Chondrocyte (in vitro differentiated cells): ENCODE measurements at regions not wholly inside any gene's neighbourhood (a gene's known extent, or its start where the extent isn't known, plus 50 kb on each side); places are given as distances from the start of the nearest gene placed in this dataset.

Experiments
- DNase-seq: peaks from one replicate; pipeline ENCODE4 v3.0.0; 2021; ENCODE audit warnings: mixed read lengths, low spot score
- H3K27ac Mint-ChIP-seq: one replicate; pipeline ENCODE4 v1.8.0; 2021; ENCODE audit warnings: mild to moderate bottlenecking, moderate library complexity, mixed read lengths; ENCODE audit not compliant: unreplicated experiment
- H3K27me3 Mint-ChIP-seq: 2 replicates; pipeline ENCODE4 v1.8.0; 2021; ENCODE audit warnings: low read depth, mixed read lengths
- H3K36me3 Mint-ChIP-seq: 2 replicates; pipeline ENCODE4 v1.8.0; 2021; ENCODE audit warnings: low read depth, mixed read lengths
- H3K4me1 Mint-ChIP-seq: 2 replicates; pipeline ENCODE4 v1.8.0; 2021; ENCODE audit warnings: low read depth, mild to moderate bottlenecking, mixed read lengths
- H3K4me3 Mint-ChIP-seq: one replicate; pipeline ENCODE4 v1.8.0; 2021; ENCODE audit warnings: mild to moderate bottlenecking, moderate library complexity, mixed read lengths; ENCODE audit not compliant: unreplicated experiment
- H3K9me3 Mint-ChIP-seq: 2 replicates; pipeline ENCODE4 v1.8.0; 2021; ENCODE audit warnings: low read depth, mixed read lengths
- CTCF ChIP-seq: fragments of 200-600 bp; sonication (generic); IDR thresholded peaks from 2 replicates; pipeline ENCODE4 v1.5.0; 2021; ENCODE audit warnings: antibody characterized with exemption, mild to moderate bottlenecking, moderate library complexity

GRCh38 chr22:48968201-48968959 lies 859.3 kb downstream of the BRD1 start:
- peak; percentile 62 for TF ChIP-seq CTCF
- peaks cover 7% of the 10 kb centered on the region for H3K9me3 Mint-ChIP-seq

DNA sequence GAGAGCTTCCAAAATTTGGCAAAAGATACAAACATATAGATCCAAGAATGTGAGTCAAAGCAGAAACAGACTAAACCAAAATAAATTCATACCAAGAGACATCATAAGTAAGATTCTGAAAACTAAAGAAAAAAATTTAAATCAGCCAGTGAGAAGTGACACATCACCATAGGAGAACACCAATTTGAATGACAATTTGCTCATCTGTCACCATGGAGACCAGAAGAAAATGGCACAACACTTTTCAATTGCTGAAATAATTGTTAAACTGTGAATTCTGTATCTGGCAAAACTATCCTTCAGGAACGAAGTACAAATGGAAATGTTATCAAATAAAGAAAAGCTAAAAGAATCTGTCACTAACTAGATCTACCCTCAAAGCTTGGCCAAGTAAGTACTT lies 864.3 kb downstream of the BRD1 start:
- no peak overlapping the region for H3K27ac Mint-ChIP-seq
- no peak for DNase-seq
- H3K36me3 Mint-ChIP-seq: no peaks in the 10 kb centered on the region
- no peak for TF ChIP-seq CTCF
- H3K4me3 Mint-ChIP-seq: no peak overlapping the region
- peaks cover 6% of the 10 kb centered on the region for H3K4me1 Mint-ChIP-seq
- H3K27me3 Mint-ChIP-seq: peaks cover 20% of the 10 kb centered on the region
- H3K9me3 Mint-ChIP-seq: peaks cover 7% of the 10 kb centered on the region

More at GRCh38 chr22:48968201-48968959, 859.3 kb downstream of the BRD1 start:
- peak; percentile 58 for DNase-seq
- no peak overlapping the region for H3K4me3 Mint-ChIP-seq
- H3K4me1 Mint-ChIP-seq: no peaks in the 10 kb centered on the region
- no peak overlapping the region for H3K27ac Mint-ChIP-seq
- peaks cover 30% of the 10 kb centered on the region for H3K27me3 Mint-ChIP-seq
- H3K36me3 Mint-ChIP-seq: no peaks in the 10 kb centered on the region

GRCh38 chr22:48961705-48962104 lies 866.0 kb downstream of the BRD1 start:
- no peak for DNase-seq
- H3K9me3 Mint-ChIP-seq: peaks cover 7% of the 10 kb centered on the region

GRCh38 chr22:48960980-48961660 lies 866.6 kb downstream of the BRD1 start:
- no peak for TF ChIP-seq CTCF
- Mint-ChIP-seq H3K36me3 (no peaks in the 10 kb centered on the region), H3K27me3 (peaks cover 9% of the 10 kb centered on the region), H3K27ac (no peak overlapping the region), H3K4me3 (no peak overlapping the region), H3K9me3 (peaks cover 7% of the 10 kb centered on the region), H3K4me1 (peaks cover 6% of the 10 kb centered on the region)
- peak; percentile 56 for DNase-seq

More at GRCh38 chr22:48961705-48962104, 866.0 kb downstream of the BRD1 start:
- Mint-ChIP-seq H3K36me3 (no peaks in the 10 kb centered on the region), H3K27ac (no peak overlapping the region), H3K4me1 (peaks cover 6% of the 10 kb centered on the region), H3K27me3 (peaks cover 15% of the 10 kb centered on the region), H3K4me3 (no peak overlapping the region)
- no peak for TF ChIP-seq CTCF

GRCh38 chr22:48960576-48960975 lies 867.1 kb downstream of the BRD1 start:
- Mint-ChIP-seq H3K27me3 (peaks cover 6% of the 10 kb centered on the region), H3K4me3 (no peak overlapping the region), H3K9me3 (peaks cover 7% of the 10 kb centered on the region), H3K4me1 (peaks cover 6% of the 10 kb centered on the region), H3K36me3 (no peaks in the 10 kb centered on the region), H3K27ac (no peak overlapping the region)
- TF ChIP-seq CTCF: no peak
- DNase-seq: peak; percentile 41
